ENCODE measurements at regions not wholly inside any gene's neighbourhood (a gene's known extent, or its start where the extent isn't known, plus 50 kb on each side); places are given as distances from the start of the nearest gene placed in this dataset.

- Histone ChIP-seq H3K4me3 (no peak overlapping the region), H3K4me1 (replicated peaks in 1 of 2) (peaks cover 0 to 6% of the 10 kb centered on the region in 2 donors), H3K9me3 (replicated peaks in 1 of 3) (no peaks in the 10 kb centered on the region), H3K36me3 (replicated peaks in 1 of 2) (no peaks in the 10 kb centered on the region), H3K27me3 (peaks cover 17% of the 10 kb centered on the region), H3K27ac (no peak overlapping the region)
- intact Hi-C loops (cut with DNase I): no loop called here
- no peak for DNase-seq
- TF ChIP-seq POLR2A (IDR thresholded peaks at IDR 0.05) (no peak), CTCF (IDR thresholded peaks at IDR 0.05) (no peak)
- 34 to 44% (median 37%) methylated on average over 1 of the region's 1 CpG for WGBS, 4 donors
Measured at GRCh38 chr10:62926407-62926806, 110.2 kb upstream of the EGR2 start.

GRCh38 chr10:62924344-62924748 lies 108.2 kb upstream of the EGR2 start:
- intact Hi-C loops (cut with DNase I): no loop called here
- 42 to 92% (median 64%) methylated on average over 7 to 20 of the region's 20 CpGs for WGBS, 4 donors
- H3K4me1 ChIP-seq (replicated peaks in 1 of 2): peaks cover 0 to 6% of the 10 kb centered on the region in 2 donors
- no peaks in the 10 kb centered on the region for H3K36me3 ChIP-seq (replicated peaks in 1 of 2)
- DNase-seq: no peak
- H3K27me3 ChIP-seq: peaks cover 17% of the 10 kb centered on the region
- H3K9me3 ChIP-seq (replicated peaks in 1 of 3): no peaks in the 10 kb centered on the region
- H3K4me3 ChIP-seq: no peak overlapping the region
- TF ChIP-seq CTCF (IDR thresholded peaks at IDR 0.05): no peak
- TF ChIP-seq POLR2A (IDR thresholded peaks at IDR 0.05): no peak
- no peak overlapping the region for H3K27ac ChIP-seq

- intact Hi-C loops (cut with DNase I): no loop called here
Measured at GRCh38 chr10:62919776-62920175, 103.6 kb upstream of the EGR2 start.

GRCh38 chr10:62917475-62918238 lies 101.5 kb upstream of the EGR2 start:
- no peaks in the 10 kb centered on the region for H3K4me1 ChIP-seq (replicated peaks in 1 of 2)
- no peaks in the 10 kb centered on the region for H3K27me3 ChIP-seq
- intact Hi-C loops (cut with DNase I): no loop called here
- DNase-seq: no peak
- TF ChIP-seq CTCF (IDR thresholded peaks at IDR 0.05): no peak
- no peak for TF ChIP-seq POLR2A (IDR thresholded peaks at IDR 0.05)
- no peaks in the 10 kb centered on the region for H3K36me3 ChIP-seq (replicated peaks in 1 of 2)
- no peak overlapping the region for H3K27ac ChIP-seq
- no peak overlapping the region for H3K4me3 ChIP-seq
- 56 to 71% (median 65%) methylated on average over 9 of the region's 9 CpGs for WGBS, 4 donors
- H3K9me3 ChIP-seq (replicated peaks in 1 of 3): no peaks in the 10 kb centered on the region

More at GRCh38 chr10:62919776-62920175, 103.6 kb upstream of the EGR2 start:
- Histone ChIP-seq H3K27me3 (peaks cover 17% of the 10 kb centered on the region), H3K9me3 (replicated peaks in 1 of 3) (no peaks in the 10 kb centered on the region), H3K36me3 (replicated peaks in 1 of 2) (no peaks in the 10 kb centered on the region), H3K4me1 (replicated peaks in 1 of 2) (peaks cover 0 to 6% of the 10 kb centered on the region in 2 donors), H3K27ac (no peak overlapping the region), H3K4me3 (no peak overlapping the region)
- DNase-seq: no peak
- WGBS, 4 donors: 86 to 93% (median 90%) methylated on average over 3 of the region's 3 CpGs
- TF ChIP-seq POLR2A (IDR thresholded peaks at IDR 0.05) (no peak), CTCF (IDR thresholded peaks at IDR 0.05) (no peak)

All from adrenal gland (tissue), 9 donors.